Fibroblast of lung (primary cell): ENCODE measurements at regions not wholly inside any gene's neighbourhood (a gene's known extent, or its start where the extent isn't known, plus 50 kb on each side); places are given as distances from the start of the nearest gene placed in this dataset.

Experiments
- DNase-seq, 2 donors: peaks; one replicate each; pipeline versions ENCODE4 v3.0.0 to v3.0.0-alpha.2; 2010; ENCODE audit warnings: low read depth in 2 of 2
- H2AFZ ChIP-seq: 2 replicates; pipeline ENCODE4 v1.5.1; 2012; ENCODE audit warnings: low read length, control low read depth, inconsistent platforms
- H3K27ac ChIP-seq: 2 replicates; pipeline ENCODE4 v1.5.1; 2011; ENCODE audit warnings: low read length, control low read depth; ENCODE audit not compliant: insufficient read depth
- H3K27me3 ChIP-seq: 2 replicates; pipeline ENCODE4 v1.5.1; 2011; ENCODE audit warnings: mild to moderate bottlenecking, low read length; ENCODE audit not compliant: control insufficient read depth, insufficient read depth
- H3K36me3 ChIP-seq: 2 replicates; pipeline ENCODE4 v1.5.1; 2011; ENCODE audit warnings: low read length; ENCODE audit not compliant: control insufficient read depth, insufficient read depth
- H3K4me1 ChIP-seq: 2 replicates; pipeline ENCODE4 v1.5.1; 2011; ENCODE audit warnings: low read length; ENCODE audit not compliant: control insufficient read depth, insufficient read depth; ENCODE audit errors: extremely low read depth
- H3K4me2 ChIP-seq: 2 replicates; pipeline ENCODE4 v1.5.1; 2011; ENCODE audit warnings: low read length, control low read depth; ENCODE audit not compliant: insufficient read depth; ENCODE audit errors: extremely low read depth
- H3K4me3 ChIP-seq, 4 experiments: fragments of 200-600 bp in 1 of 4; sonication (generic) in 1 of 4; replicated peaks in 1 of 4; 2 replicates each; pipeline ENCODE4 v1.5.1; 2011 to 2016; ENCODE audit warnings: low read length in 4 of 4, low read depth in 3 of 4, mild to moderate bottlenecking in 3 of 4, control low read depth in 2 of 4, inconsistent platforms in 1 of 4, mixed read lengths in 1 of 4; ENCODE audit not compliant: insufficient read depth in 1 of 4; ENCODE audit errors: control extremely low read depth in 1 of 4
- H3K79me2 ChIP-seq: 2 replicates; pipeline ENCODE4 v1.5.1; 2012; ENCODE audit warnings: mild to moderate bottlenecking, low read length, inconsistent platforms; ENCODE audit not compliant: control insufficient read depth, insufficient read depth
- H3K9ac ChIP-seq: 2 replicates; pipeline ENCODE4 v1.5.1; 2011; ENCODE audit warnings: mild to moderate bottlenecking, low read length, control low read depth; ENCODE audit not compliant: insufficient read depth
- H3K9me3 ChIP-seq: 2 replicates; pipeline ENCODE4 v1.5.1; 2012; ENCODE audit warnings: low read depth, low read length; ENCODE audit not compliant: control insufficient read depth, insufficient read depth
- H4K20me1 ChIP-seq: 2 replicates; pipeline ENCODE4 v1.5.1; 2011; ENCODE audit warnings: low read length; ENCODE audit not compliant: control insufficient read depth, insufficient read depth; ENCODE audit errors: extremely low read depth
- EZH2 ChIP-seq: IDR thresholded peaks from 2 replicates; pipeline ENCODE4 v1.5.1; 2012; ENCODE audit warnings: low read length, control low read depth, mild to moderate bottlenecking; ENCODE audit errors: missing control alignments
- TF ChIP-seq, protein P1 (sequence below), 2 donors: IDR thresholded peaks in 1 of 2; conservative IDR thresholded peaks in 1 of 2; 1 replicate in 1 of 2; 2 replicates in 1 of 2; pipeline ENCODE4 v1.5.1; 2011 to 2012; ENCODE audit warnings: low read length in 2 of 2, control low read depth in 1 of 2, inconsistent platforms in 1 of 2, low read depth in 1 of 2, mild to moderate bottlenecking in 1 of 2

DNA sequence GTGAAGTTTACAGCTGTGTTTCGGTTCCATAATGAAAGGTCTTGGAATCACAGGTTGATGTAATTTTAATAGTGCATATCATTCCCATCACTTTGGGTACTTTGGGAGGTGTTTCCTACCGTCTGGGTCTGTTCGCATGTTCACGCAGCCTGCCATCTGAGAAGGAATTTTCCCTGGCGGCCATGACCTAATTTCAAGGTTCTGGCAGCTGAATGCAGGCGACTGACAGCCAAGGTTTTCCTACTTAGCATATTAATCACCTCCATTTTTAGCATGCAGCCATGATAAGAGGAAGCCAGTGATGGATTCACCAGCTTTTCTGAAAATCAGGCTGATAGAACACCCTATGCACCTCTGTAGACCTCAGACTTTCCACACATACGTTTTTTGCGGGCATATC is 319.1 kb upstream of the TMEM229A start:
- DNase-seq = no peak
- H3K27me3 ChIP-seq = no peaks in the 10 kb centered on the region
- H4K20me1 ChIP-seq = no peaks in the 10 kb centered on the region
- TF ChIP-seq EZH2 = no peak
- TF ChIP-seq, protein P1, sequence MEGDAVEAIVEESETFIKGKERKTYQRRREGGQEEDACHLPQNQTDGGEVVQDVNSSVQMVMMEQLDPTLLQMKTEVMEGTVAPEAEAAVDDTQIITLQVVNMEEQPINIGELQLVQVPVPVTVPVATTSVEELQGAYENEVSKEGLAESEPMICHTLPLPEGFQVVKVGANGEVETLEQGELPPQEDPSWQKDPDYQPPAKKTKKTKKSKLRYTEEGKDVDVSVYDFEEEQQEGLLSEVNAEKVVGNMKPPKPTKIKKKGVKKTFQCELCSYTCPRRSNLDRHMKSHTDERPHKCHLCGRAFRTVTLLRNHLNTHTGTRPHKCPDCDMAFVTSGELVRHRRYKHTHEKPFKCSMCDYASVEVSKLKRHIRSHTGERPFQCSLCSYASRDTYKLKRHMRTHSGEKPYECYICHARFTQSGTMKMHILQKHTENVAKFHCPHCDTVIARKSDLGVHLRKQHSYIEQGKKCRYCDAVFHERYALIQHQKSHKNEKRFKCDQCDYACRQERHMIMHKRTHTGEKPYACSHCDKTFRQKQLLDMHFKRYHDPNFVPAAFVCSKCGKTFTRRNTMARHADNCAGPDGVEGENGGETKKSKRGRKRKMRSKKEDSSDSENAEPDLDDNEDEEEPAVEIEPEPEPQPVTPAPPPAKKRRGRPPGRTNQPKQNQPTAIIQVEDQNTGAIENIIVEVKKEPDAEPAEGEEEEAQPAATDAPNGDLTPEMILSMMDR (conservative IDR thresholded peaks at IDR 0.05 in 1 of 2, IDR thresholded peaks at IDR 0.05 in 1 of 2; ENCODE audit: low read depth in 1 of 2, low read length in 2 of 2) = no peak
- H2AFZ ChIP-seq = no peak overlapping the region
- no peaks in the 10 kb centered on the region for H3K4me1 ChIP-seq
- no peak overlapping the region for H3K27ac ChIP-seq
- H3K4me3 ChIP-seq = no peak overlapping the region
- no peaks in the 10 kb centered on the region for H3K79me2 ChIP-seq
- H3K9me3 ChIP-seq = no peaks in the 10 kb centered on the region
- no peaks in the 10 kb centered on the region for H3K36me3 ChIP-seq
- H3K9ac ChIP-seq = no peak overlapping the region
- no peak overlapping the region for H3K4me2 ChIP-seq

DNA sequence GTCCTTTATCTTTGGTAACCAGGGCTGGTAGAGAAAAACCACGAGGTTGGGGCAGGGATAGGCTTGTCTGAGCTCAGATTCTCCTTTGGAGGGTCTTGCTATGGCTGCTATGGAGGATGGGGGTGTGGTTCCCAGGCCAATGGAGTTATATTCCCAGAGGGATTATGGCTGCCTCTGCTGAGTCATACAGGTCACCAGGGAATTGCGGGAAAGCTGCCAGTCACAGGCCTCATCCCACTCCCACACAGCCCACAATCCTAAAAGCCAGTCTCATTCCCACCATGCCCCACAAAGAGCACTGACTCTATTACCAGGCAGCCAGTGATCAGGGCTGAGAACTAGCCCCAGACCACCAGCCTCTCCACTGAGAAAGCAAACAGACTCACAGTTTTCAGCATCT is 316.6 kb upstream of the TMEM229A start:
- no peaks in the 10 kb centered on the region for H3K36me3 ChIP-seq

DNA sequence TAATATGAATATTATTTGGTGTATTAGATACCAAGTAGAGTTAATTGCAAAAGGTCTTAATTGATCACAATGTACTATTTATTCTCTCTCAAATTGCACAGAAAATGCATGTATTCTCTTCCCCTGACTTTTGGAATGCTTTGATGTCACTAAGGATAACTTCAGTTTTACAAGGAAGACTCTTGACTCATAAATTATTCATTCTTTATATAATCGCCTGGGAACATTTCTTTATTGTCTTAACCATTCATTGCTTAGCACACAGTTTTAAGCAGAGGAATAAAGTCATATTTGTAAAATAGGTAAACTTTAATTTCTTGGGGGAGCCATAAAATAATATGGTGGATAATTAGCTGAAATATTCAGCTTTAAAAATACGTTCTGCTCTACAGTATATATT is 306.0 kb upstream of the TMEM229A start:
- TF ChIP-seq, protein P1 (conservative IDR thresholded peaks at IDR 0.05 in 1 of 2, IDR thresholded peaks at IDR 0.05 in 1 of 2; ENCODE audit: low read depth in 1 of 2, low read length in 2 of 2) = no peak
- no peak for TF ChIP-seq EZH2
- H3K4me3 ChIP-seq = no peak overlapping the region
- H3K27me3 ChIP-seq = no peaks in the 10 kb centered on the region
- no peak overlapping the region for H3K4me2 ChIP-seq
- no peaks in the 10 kb centered on the region for H3K79me2 ChIP-seq
- H3K27ac ChIP-seq = no peak overlapping the region
- no peak overlapping the region for H2AFZ ChIP-seq
- H3K36me3 ChIP-seq = no peaks in the 10 kb centered on the region
- DNase-seq = no peak
- no peak overlapping the region for H3K9ac ChIP-seq
- no peaks in the 10 kb centered on the region for H3K9me3 ChIP-seq
- H4K20me1 ChIP-seq = no peaks in the 10 kb centered on the region
- H3K4me1 ChIP-seq = no peaks in the 10 kb centered on the region

More for the DNA sequence above, 316.6 kb upstream of the TMEM229A start:
- Histone ChIP-seq H3K9ac (no peak overlapping the region), H3K27ac (no peak overlapping the region), H4K20me1 (no peaks in the 10 kb centered on the region), H3K79me2 (no peaks in the 10 kb centered on the region), H3K4me2 (no peak overlapping the region), H3K9me3 (no peaks in the 10 kb centered on the region), H3K27me3 (no peaks in the 10 kb centered on the region), H2AFZ (no peak overlapping the region), H3K4me1 (no peaks in the 10 kb centered on the region), H3K4me3 (no peak overlapping the region)
- no peak for TF ChIP-seq EZH2
- TF ChIP-seq, protein P1 (conservative IDR thresholded peaks at IDR 0.05 in 1 of 2, IDR thresholded peaks at IDR 0.05 in 1 of 2; ENCODE audit: low read depth in 1 of 2, low read length in 2 of 2) = no peak
- DNase-seq = no peak
